GM23248 (cell line): ENCODE measurements at regions not wholly inside any gene's neighbourhood (a gene's known extent, or its start where the extent isn't known, plus 50 kb on each side); places are given as distances from the start of the nearest gene placed in this dataset.

Source experiments
- DNase-seq: peaks from one replicate; pipeline ENCODE4 v3.0.0-alpha.2; 2015
- H2AFZ ChIP-seq: fragments of 200-600 bp; sonication (generic); 2 replicates; pipeline ENCODE4 v1.6.1; 2016; ENCODE audit warnings: antibody characterized with exemption
- H3F3A ChIP-seq: fragments of 200-600 bp; sonication (generic); 2 replicates; pipeline ENCODE4 v1.6.1; 2016; ENCODE audit warnings: mild to moderate bottlenecking, antibody characterized with exemption, mixed run types; ENCODE audit not compliant: insufficient read depth
- H3K27ac ChIP-seq: fragments of 200-600 bp; sonication (generic); 2 replicates; pipeline ENCODE4 v1.5.1; 2016; ENCODE audit warnings: mild to moderate bottlenecking
- H3K27me3 ChIP-seq: fragments of 200-600 bp; sonication (generic); replicated peaks from 2 replicates; pipeline ENCODE4 v1.6.1; 2016; ENCODE audit warnings: mild to moderate bottlenecking; ENCODE audit not compliant: insufficient read depth
- H3K36me3 ChIP-seq: fragments of 200-600 bp; sonication (generic); 2 replicates; pipeline ENCODE4 v1.6.1; 2016; ENCODE audit warnings: low read depth, mild to moderate bottlenecking
- H3K4me1 ChIP-seq: fragments of 200-600 bp; sonication (generic); 2 replicates; pipeline ENCODE4 v1.6.1; 2016; ENCODE audit warnings: mild to moderate bottlenecking; ENCODE audit not compliant: insufficient read depth
- H3K4me2 ChIP-seq: fragments of 200-600 bp; sonication (generic); one replicate; pipeline ENCODE4 v1.6.1; 2016; ENCODE audit warnings: mild to moderate bottlenecking; ENCODE audit not compliant: unreplicated experiment
- H3K4me3 ChIP-seq: fragments of 200-600 bp; sonication (generic); 2 replicates; pipeline ENCODE4 v1.5.1; 2016; ENCODE audit warnings: mild to moderate bottlenecking
- H3K79me2 ChIP-seq: fragments of 200-600 bp; sonication (generic); 2 replicates; pipeline ENCODE4 v1.6.1; 2016; ENCODE audit warnings: mild to moderate bottlenecking; ENCODE audit not compliant: insufficient read depth
- H3K9ac ChIP-seq: fragments of 200-600 bp; sonication (generic); 2 replicates; pipeline ENCODE4 v1.6.1; 2016; ENCODE audit warnings: mild to moderate bottlenecking
- H3K9me2 ChIP-seq: fragments of 200-600 bp; sonication (generic); 2 replicates; pipeline ENCODE4 v1.6.1; 2016; ENCODE audit warnings: mixed run types, mild to moderate bottlenecking, moderate library complexity; ENCODE audit not compliant: insufficient read depth
- H3K9me3 ChIP-seq: fragments of 200-600 bp; sonication (generic); one replicate; pipeline ENCODE4 v1.6.1; 2017; ENCODE audit warnings: low read depth
- H4K20me1 ChIP-seq: fragments of 200-600 bp; sonication (generic); 2 replicates; pipeline ENCODE4 v1.6.0; 2016; ENCODE audit not compliant: insufficient read depth
- EZH2 ChIP-seq: fragments of 200-600 bp; sonication (generic); IDR thresholded peaks from 2 replicates; pipeline ENCODE4 v1.6.1; 2018; ENCODE audit warnings: antibody characterized with exemption, mild to moderate bottlenecking; ENCODE audit not compliant: insufficient read depth, poor library complexity, severe bottlenecking
- EZH2phosphoT487 ChIP-seq: fragments of 200-600 bp; sonication (generic); IDR thresholded peaks from 2 replicates; pipeline ENCODE4 v1.6.1; 2018; ENCODE audit warnings: antibody characterized with exemption, moderate library complexity, mild to moderate bottlenecking, low read depth; ENCODE audit not compliant: insufficient read depth
- WGBS, 2 experiments: methylation state at CpG; one replicate each; pipeline ENCODE4 v1.1.6; 2015 to 2017; ENCODE audit warnings: low lambda C conversion rate in 2 of 2, low coverage in 1 of 2; ENCODE audit errors: missing lambda C conversion rate in 2 of 2; 5-methylcytosine and 5-hydroxymethylcytosine counted together
- in situ Hi-C: fragments of 300-500 bp; cut with MboI; formaldehyde crosslinking; loops from 2 replicates; pipeline ENCODE4 v1.15.0; 2020

DNA sequence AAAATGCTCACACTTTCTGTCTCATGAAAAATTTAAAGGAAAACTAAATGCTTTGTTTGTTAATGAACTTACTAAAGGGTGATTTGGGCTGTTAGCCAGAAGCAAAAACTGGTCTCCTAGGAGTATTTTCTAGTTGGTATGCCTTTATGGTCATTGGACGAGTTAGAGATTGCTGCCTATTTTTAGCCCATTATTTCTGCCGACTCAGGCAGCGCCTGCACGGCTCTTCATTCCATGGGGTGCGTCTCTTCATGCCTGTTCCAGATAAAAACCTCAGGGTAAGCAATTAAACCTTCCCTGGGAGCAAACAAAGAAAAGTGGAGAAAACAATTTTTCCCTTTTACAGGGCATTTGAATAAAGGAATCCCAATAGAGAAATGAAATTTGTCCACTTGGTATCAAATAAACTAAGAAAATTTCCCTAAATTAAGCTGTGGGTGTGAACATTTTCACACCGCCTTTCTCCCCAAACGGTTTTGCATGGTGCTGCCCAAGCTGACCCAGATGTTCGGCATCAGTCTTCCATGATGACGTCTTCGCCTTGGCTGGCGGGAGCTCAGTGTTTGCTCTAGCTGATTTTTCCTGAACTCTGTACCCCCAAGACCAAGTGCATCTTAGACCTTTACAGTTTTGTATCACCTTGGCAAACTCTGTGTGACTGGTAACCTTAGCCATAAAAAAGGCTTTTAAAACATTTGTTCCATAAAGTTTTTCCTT is 61.7 kb upstream of the ADGRG2 start:
- H3K36me3 ChIP-seq, result no peaks in the 10 kb centered on the region
- H3K27me3 ChIP-seq, result no peaks in the 10 kb centered on the region
- 59 to 60% methylated on average over 11 of the region's 11 CpGs for WGBS, 2 experiments
- no peaks in the 10 kb centered on the region for H3K9me2 ChIP-seq
- in situ Hi-C loops, result no loop called here
- H3K4me1 ChIP-seq, result no peaks in the 10 kb centered on the region
- no peak overlapping the region for H3K4me3 ChIP-seq
- no peak for DNase-seq
- TF ChIP-seq EZH2 (no peak), EZH2phosphoT487 (no peak)
- no peaks in the 10 kb centered on the region for H3F3A ChIP-seq
- no peak overlapping the region for H3K9ac ChIP-seq
- no peak overlapping the region for H3K27ac ChIP-seq
- no peak overlapping the region for H3K4me2 ChIP-seq
- H3K79me2 ChIP-seq, result no peaks in the 10 kb centered on the region
- H3K9me3 ChIP-seq, result no peaks in the 10 kb centered on the region
- H4K20me1 ChIP-seq, result no peaks in the 10 kb centered on the region
- H2AFZ ChIP-seq, result no peak overlapping the region

DNA sequence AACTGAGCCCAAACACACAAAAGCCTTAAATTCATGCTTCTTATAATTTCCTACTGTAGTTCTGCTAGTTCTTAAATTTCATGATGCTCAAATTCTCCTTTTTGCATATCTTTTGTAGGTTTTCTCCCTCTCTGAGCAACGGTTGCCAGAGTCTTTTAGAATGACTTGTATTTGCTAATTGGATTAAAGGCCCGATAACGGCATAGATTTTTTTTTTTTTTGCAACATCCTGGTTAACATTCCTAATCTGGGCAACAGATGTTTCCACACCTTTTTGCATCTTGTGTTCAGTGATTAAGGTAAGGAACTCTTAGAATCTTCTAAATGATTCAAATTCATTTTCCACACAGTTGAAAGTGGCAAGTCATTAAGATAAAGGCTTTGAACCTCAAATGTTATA is 66.3 kb upstream of the ADGRG2 start:
- no peak overlapping the region for H2AFZ ChIP-seq
- H4K20me1 ChIP-seq, result no peaks in the 10 kb centered on the region
- no peak for DNase-seq
- TF ChIP-seq EZH2phosphoT487 (no peak), EZH2 (no peak)
- no peak overlapping the region for H3K4me3 ChIP-seq
- no peaks in the 10 kb centered on the region for H3F3A ChIP-seq
- no peaks in the 10 kb centered on the region for H3K4me1 ChIP-seq
- no peaks in the 10 kb centered on the region for H3K27me3 ChIP-seq
- no peaks in the 10 kb centered on the region for H3K36me3 ChIP-seq
- H3K4me2 ChIP-seq, result no peak overlapping the region
- 5 to 11% methylated on average over 3 of the region's 3 CpGs for WGBS, 2 experiments
- H3K27ac ChIP-seq, result no peak overlapping the region
- no peaks in the 10 kb centered on the region for H3K9me3 ChIP-seq
- no peak overlapping the region for H3K9ac ChIP-seq
- in situ Hi-C loops, result no loop called here
- no peaks in the 10 kb centered on the region for H3K9me2 ChIP-seq
- no peaks in the 10 kb centered on the region for H3K79me2 ChIP-seq

DNA sequence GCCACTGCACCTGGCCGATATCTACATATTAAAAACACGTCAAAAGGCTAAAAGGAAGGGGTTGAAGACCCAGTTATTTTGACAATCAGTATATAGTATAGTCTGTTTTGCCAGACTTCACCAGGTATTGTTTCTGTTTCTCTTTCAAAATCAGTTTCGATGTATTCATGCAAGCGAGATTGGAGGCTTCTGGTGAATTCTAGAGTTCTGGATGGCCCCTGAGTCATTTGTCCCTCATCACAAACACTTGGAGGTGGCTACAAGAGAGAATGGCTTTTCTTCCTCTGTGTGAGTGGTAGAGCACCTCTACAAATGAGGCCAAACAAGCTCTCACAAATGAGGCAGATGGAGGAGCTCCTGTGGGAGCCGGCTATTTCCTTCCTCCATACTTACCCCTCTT is 68.6 kb upstream of the ADGRG2 start:
- Histone ChIP-seq H3K9me2 (no peaks in the 10 kb centered on the region), H3K36me3 (no peaks in the 10 kb centered on the region), H3K4me1 (no peaks in the 10 kb centered on the region), H3K9ac (no peak overlapping the region), H2AFZ (no peak overlapping the region), H3K27ac (no peak overlapping the region), H3K27me3 (no peaks in the 10 kb centered on the region), H3K4me3 (no peak overlapping the region), H3F3A (no peaks in the 10 kb centered on the region), H3K4me2 (no peak overlapping the region), H3K9me3 (no peaks in the 10 kb centered on the region), H3K79me2 (no peaks in the 10 kb centered on the region), H4K20me1 (no peaks in the 10 kb centered on the region)
- WGBS, 2 experiments, result 67 to 70% methylated on average over 5 of the region's 5 CpGs
- TF ChIP-seq EZH2 (no peak), EZH2phosphoT487 (no peak)
- in situ Hi-C loops, result no loop called here
- no peak for DNase-seq

DNA sequence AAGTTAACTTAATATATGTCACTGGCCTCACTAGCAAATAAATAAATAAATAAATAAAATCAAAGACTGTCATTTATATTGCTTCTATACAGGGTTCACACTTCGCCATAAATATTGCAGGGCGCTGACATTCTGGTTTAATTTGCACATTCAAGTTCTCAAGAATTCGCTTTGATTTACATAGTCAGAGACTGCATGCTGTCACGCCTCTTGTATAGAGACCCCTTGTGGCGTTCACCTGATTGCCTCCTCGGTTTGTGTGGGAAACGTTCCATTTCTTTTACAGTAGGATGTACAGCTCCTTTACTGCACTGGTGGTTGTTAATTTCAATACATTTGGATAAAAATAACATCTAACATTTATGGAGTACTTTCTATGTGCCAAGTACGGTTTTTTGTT is 71.3 kb upstream of the ADGRG2 start:
- WGBS, 2 experiments, result 39% methylated on average over 8 of the region's 8 CpGs
- in situ Hi-C loops, result no loop called here
- TF ChIP-seq EZH2 (no peak), EZH2phosphoT487 (no peak)
- H3K27me3 ChIP-seq, result no peaks in the 10 kb centered on the region
- no peaks in the 10 kb centered on the region for H3K79me2 ChIP-seq
- no peaks in the 10 kb centered on the region for H3K9me2 ChIP-seq
- no peak overlapping the region for H2AFZ ChIP-seq
- no peaks in the 10 kb centered on the region for H3K9me3 ChIP-seq
- no peaks in the 10 kb centered on the region for H4K20me1 ChIP-seq
- H3K9ac ChIP-seq, result no peak overlapping the region
- no peak overlapping the region for H3K4me2 ChIP-seq
- no peak for DNase-seq
- H3K27ac ChIP-seq, result no peak overlapping the region
- no peaks in the 10 kb centered on the region for H3F3A ChIP-seq
- H3K4me3 ChIP-seq, result no peak overlapping the region
- H3K36me3 ChIP-seq, result no peaks in the 10 kb centered on the region
- H3K4me1 ChIP-seq, result no peaks in the 10 kb centered on the region
